ENCODE measurements at regions not wholly inside any gene's neighbourhood (a gene's known extent, or its start where the extent isn't known, plus 50 kb on each side); places are given as distances from the start of the nearest gene placed in this dataset.
"Not testable (repeated sequence)": the region's sequence is repeated elsewhere in the genome, so short reads cannot be mapped to it uniquely, and the experiment has no call there.

DNA sequence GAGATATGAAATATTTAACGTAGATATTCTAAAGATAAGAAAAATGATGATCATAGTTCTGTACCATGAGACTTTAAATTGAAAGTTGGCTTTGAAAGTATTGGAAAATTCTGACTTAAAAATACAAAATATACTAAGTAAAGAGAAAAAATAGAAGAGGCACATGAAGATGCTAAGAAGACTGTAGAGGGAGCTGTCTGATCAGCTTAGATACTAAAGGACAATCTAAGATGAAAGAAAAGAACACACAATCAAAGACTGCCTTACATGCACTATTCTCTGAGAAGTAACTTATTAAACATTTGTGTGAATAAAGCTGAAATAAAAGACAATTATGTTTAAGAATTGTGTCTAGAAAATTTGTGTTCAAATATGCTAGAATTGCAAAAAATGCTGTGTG, 55.1 kb downstream of the RBMXL2 start:
- DNase-seq (ENCODE audit: extremely low read depth in 1 of 11, low read depth in 9 of 11, low spot score in 4 of 11): peak in 7 of 11 donors; percentile 1 to 17 (median 6)

DNA sequence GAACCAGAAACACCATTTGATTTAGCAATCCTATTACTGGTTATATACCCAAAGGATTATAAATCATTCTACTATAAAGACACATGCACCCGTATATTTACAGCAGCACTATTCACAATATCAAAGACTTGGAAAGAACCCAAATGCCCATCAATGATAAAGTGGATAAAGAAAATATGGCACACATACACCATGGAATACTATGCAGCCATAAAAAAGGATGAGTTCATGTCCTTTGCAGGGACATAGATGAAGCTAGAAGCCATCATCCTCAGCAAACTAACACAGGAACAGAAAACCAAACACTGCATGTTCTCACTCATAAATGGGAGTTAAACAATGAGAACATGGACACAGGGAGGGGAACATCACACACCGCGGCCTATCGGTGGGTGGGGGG, 61.3 kb downstream of the RBMXL2 start:
- not testable (repeated sequence) for DNase-seq (ENCODE audit: extremely low read depth in 1 of 11, low read depth in 9 of 11, low spot score in 4 of 11)

DNA sequence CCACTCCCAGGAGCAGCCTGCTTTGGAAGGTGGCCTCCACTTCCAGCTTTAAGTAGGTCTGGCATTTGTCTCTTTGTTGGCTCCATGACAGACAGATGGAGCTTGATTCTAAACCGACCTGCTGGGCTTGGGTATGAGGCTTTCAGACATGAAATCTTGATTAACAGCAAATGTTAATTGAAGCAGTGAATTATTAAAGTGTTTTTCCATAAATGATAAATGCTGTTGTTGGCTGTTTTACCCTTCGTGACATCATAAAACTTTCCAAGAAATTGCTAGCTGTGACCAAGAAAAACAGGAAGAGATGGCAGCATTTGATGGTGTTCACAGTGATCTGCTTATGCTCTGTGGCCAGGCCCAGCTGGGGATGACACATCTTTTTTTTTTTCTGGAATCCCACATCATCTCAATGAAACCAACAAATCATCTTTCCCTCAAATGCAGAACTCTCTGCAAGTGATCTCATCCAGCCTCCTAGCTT, 66.1 kb downstream of the RBMXL2 start:
- no peak for DNase-seq (ENCODE audit: extremely low read depth in 1 of 11, low read depth in 9 of 11, low spot score in 4 of 11)

DNA sequence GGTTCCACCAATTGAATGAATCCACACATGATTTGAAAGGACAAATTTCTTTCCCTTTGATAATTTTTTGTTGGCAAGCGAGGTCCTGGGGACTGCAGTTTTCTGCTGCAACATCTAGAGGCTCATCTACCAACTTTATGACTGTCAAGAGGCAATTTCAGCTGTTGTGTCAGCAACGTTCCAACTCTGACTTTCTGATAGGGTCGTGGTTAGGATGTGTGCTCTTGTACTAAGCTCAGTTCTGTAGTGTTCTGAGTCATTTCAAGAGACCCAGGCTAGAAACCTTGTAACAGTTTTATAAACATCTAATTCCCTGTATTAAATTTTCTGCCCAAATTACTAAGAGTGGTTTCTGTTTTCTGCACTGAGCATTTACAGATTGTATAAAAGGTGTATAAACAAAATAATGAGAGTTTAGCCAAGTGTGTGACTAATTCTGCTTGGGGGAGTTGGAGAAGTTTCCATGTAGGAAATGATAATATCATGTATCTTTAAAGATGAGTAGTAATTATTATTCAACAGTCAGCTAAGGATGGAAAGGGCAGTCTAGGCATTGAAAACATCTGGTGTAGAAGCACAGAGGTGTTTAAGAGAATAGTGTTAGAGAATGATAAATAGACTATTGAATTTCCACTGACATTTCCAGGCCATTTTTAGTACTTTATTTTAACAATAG, 72.2 kb downstream of the RBMXL2 start:
- DNase-seq (ENCODE audit: extremely low read depth in 1 of 11, low read depth in 9 of 11, low spot score in 4 of 11): no peak

DNA sequence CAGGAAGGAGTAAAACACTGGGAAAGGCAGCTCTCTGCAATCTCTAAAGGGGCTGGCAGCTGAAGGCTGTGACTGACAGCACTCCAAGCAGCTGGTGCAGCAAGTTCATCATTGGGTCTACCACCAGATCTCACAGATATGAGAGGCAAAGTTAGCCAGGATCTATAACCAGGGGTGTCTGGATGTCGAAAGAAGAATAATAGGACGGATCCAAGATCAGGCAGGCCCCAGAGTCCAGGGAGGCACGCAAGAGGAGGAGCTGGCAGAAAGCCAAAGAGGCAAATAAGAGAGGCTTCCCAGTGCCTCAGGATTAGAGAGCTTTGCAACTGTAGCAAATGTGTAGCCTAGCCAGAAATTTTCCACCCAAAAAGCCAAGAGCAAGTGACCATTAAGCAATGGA, 77.1 kb downstream of the RBMXL2 start:
- DNase-seq (ENCODE audit: extremely low read depth in 1 of 11, low read depth in 9 of 11, low spot score in 4 of 11): no peak

DNA sequence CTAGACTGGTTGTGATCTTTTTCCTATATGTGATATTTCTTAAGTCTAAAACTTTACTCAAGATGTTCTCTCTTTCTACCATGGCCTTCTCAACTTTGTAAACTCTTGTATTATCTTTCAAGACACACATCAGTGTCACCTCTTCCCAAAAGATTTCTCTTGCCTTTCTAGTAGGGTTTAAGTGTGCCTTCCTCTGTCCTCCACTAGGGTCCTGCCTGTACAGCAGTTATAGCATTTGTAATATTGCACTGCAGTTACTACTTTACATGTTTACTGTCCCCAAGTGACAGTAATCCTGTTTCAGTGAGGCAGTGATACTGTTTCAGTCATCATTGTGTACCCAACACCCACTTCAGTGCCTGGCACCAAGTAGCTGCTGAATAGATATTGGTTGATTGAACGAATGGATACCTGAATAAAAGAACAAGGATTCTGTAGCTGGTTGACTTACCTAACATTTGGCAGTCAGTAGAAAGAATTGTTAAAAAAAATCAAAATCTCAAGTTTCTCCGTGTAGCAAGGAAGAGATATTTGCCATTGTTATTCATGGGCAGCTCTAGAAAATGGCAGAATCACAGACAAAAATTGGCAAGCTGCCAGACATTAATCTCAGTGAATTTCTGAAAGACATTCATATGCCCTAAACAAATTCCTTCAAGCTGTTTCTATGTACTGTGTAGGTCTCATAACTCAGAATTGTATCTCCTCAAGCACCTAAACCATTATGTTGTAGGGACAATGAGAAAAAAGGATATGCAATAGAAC, 79.4 kb downstream of the RBMXL2 start:
- no peak for DNase-seq (ENCODE audit: extremely low read depth in 1 of 11, low read depth in 9 of 11, low spot score in 4 of 11)

DNA sequence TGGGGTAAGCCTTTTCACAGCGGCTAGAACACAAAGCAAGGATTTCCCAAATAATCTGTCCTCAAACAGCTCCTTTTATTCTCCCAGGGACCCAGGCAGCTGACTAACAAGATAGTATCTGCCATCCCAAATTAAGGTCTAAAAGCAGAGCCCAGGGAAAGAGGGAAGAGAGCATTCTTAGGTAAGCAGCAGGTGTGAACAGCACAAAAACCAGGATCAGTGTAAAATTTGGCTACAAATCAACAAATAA, 79.9 kb downstream of the RBMXL2 start:
- no peak for DNase-seq (ENCODE audit: extremely low read depth in 1 of 11, low read depth in 9 of 11, low spot score in 4 of 11)

DNA sequence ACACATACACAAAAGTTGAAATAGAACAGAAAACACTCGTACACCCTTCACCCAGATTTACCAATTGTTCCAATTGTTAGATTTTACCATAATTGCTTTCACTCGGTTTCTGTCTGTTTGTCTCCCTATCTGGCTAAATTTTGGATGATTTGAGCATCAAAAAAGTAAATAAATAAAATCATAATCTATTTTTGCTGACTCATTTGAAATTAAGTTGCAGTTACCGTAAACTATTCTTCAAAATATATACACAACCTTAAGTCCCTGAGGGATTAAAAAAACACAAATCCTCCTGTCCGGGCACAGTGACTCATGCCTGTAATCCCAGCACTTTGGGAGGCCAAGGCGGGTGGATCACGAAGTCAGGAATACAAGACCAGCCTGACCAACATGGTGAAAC, 81.3 kb upstream of the SYT9 start:
- no peak for DNase-seq (ENCODE audit: extremely low read depth in 1 of 11, low read depth in 9 of 11, low spot score in 4 of 11)

DNA sequence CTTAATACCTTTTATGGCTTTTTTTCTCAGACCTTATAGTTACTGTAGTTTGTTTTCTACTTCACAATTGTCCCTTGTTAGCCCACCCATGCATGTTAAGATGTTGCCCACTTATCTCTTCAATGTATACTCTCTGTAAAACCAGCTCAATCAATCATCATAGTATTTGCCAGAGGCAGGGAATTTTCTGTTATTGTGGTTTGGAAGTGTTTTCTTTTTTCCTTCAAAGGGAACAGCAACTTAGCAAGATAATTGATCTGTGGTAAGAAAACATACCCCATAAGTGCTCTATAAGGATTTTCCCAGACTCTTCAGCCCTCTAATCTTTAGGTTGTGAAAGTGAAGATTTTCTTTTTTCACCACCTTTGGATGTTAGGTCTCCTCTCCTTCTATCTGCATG, 76.7 kb upstream of the SYT9 start:
- DNase-seq (ENCODE audit: extremely low read depth in 1 of 11, low read depth in 9 of 11, low spot score in 4 of 11): no peak

DNA sequence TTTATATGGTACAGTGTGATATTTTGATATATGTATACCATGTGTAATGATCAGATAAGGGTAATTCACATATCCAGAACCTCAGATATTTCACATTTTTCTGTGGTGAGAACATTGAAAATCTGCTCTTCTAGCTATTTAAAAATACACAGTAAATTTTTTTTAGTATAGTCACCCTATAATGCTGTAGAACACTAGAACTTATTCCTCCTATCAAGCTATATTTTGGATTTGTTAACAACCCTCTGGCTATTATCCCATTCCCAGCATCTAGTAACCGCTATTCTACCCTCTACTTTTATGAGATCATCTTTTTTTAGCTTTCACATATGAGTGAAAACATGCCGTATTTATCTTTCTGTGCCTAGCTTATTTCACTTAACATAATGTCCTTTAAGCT, 65.5 kb upstream of the SYT9 start:
- no peak for DNase-seq (ENCODE audit: extremely low read depth in 1 of 11, low read depth in 9 of 11, low spot score in 4 of 11)

DNA sequence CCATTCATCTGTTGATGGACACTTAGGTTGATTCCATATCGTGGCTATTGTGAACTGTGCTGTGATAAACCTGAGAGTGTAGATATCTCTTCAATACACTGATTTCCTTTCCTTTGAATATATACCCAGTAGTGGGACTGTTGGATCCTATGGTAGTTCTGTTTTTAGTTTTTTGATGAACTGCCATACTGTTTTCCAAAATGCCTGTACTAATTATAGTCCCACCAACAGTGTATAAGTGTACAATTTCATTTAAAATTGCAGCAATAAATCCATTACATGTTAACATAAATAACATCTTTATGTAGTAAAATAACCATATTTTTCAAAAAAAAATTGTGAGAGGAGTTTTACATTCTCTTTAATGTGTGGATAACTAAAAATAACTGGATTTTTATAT, 65.0 kb upstream of the SYT9 start:
- DNase-seq (ENCODE audit: extremely low read depth in 1 of 11, low read depth in 9 of 11, low spot score in 4 of 11): no peak

DNA sequence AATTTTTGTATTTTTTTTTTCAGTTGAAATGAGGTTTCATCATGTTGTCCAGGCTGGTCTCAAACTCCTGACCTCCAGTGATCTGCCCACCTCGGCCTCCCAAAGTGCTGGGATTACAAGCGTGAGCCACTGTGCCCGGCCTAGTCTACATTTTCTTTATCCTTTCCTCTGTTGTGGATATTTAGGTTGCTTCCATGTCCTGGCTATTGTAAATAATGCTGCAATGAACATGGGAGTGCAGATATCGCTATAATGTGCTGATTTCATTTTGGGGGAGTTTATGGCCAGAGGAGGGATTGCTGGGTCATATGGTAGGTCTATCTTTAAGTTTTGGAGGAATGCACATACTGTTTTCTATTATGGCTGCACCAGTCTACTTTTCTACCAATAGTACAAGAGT, 58.9 kb upstream of the SYT9 start:
- not testable (repeated sequence) for DNase-seq (ENCODE audit: extremely low read depth in 1 of 11, low read depth in 9 of 11, low spot score in 4 of 11)

DNA sequence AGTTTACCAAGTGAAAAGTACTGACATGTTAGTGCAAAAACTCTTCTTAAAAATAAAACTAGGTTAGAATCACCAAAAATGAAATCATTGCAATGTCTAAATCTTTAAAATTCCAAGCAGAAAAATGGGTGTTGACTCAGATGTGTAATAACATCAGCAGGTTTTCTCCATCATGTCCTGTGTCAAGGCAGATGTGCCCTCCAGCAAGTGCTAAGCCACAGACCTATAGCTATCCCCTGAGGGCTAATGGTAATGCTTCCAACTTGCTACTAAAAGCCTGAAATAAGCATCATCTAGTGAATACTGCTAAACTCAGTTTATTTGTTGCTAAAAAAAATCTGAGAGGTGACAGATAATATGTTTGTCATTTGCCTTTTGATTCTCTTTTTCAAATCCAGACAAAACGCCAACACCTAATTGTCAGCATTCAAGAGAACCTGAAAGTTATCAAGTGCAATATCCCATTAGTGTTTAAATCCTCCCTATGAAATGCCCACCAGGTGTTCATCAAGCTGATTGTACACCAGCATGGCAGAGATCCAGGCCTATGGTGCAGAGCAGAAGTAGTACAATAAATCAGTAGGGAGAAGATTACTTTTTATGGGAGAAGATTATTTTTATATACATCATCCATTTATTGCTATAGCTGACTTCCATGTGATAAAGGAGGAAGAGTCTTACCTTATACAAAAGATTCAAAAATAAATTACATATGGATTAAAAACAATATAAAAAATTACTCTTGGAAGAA, 55.1 kb upstream of the SYT9 start:
- no peak for DNase-seq (ENCODE audit: extremely low read depth in 1 of 11, low read depth in 9 of 11, low spot score in 4 of 11)

DNA sequence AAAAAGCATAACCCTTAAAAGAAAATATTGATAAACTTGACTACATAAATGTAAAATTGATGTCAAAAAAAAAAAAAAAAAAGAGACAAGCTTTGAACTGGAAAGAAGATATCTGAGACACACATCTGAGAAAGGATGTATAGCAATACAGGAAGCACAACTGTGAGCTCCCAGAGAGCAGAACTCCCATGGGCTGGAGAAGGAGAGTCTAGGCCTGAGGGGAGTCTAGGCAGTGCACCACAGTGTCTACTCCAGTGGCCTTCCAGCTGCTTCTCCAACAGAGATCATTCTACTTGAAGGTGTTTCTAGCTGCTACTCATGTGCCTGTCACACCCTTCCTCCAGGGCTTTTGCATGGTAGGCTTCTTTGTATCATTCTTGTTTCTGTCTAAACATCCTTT, 54.2 kb upstream of the SYT9 start:
- no peak for DNase-seq (ENCODE audit: extremely low read depth in 1 of 11, low read depth in 9 of 11, low spot score in 4 of 11)

All from renal cortex interstitium (tissue), 11 donors.